ENCODE measurements at regions not wholly inside any gene's neighbourhood (a gene's known extent, or its start where the extent isn't known, plus 50 kb on each side); places are given as distances from the start of the nearest gene placed in this dataset.
A peak's percentile ranks its signal among the peaks of the same experiment; 100 is the strongest.

DNA sequence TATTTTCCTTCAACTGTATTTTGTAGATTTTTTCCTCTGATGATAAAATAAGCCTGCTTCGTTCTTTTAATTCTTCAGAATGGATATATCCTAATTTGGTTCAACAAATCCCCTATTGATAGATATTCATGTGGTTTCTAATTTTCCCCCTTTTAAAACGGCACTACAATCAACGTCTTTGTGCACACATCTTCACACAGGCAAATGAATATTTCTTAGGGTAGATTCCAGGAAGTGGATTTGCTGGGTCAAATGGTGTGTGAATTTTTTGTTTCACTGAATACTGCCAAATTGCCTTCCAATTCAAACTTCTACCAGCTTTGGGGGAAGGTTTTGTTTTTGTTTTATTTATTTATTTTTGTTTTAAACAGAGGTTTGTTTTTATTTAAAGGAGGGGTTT, 287.2 kb downstream of the FOXO1 start:
- no peak overlapping the region for H3K4me3 ChIP-seq (ENCODE audit: insufficient read depth, low read depth, low read length)
- no peak for DNase-seq
- H3K27me3 ChIP-seq (ENCODE audit: control insufficient read depth, insufficient read depth, low read length) = no peaks in the 10 kb centered on the region
- H3K36me3 ChIP-seq (replicated peaks; ENCODE audit: control insufficient read depth, insufficient read depth, low read length) = no peaks in the 10 kb centered on the region

DNA sequence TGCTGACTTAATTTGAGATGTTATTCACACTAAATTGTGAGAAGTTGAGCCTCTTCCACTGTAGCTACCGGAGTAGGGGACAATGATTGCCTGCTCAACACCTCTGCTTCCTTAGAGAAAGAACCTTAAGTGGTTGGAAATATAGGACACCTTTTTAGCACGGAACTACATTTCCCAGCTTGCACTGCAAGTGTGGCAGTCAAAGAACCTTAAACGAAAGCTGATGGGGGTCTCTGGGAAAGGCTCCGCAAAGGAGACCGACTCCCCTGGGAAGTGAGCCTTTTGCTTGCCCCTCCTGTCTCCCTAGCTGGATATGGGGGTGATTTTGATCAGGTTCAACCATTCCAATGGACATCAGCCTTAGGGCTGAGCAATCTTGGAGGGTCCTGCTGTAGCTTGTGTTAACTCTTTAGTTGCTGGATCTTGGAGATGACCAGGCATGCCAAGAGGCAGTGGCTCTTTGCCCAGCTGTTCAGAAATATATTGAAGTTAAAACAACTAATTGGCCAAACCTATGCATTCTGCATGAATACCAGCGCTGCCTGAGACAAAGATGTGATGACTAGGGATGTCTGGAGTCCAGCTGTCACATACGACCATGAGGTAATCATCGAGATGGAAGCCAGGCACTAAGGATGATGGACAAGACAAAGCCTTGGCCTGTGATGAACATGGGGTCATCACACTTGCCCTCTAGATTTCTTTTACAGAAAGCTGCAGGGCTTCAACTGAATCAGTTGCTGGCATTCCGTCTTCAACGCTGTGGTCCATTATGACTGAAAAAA, 286.5 kb downstream of the FOXO1 start:
- H3K4me3 ChIP-seq (ENCODE audit: insufficient read depth, low read depth, low read length) = no peak overlapping the region

DNA sequence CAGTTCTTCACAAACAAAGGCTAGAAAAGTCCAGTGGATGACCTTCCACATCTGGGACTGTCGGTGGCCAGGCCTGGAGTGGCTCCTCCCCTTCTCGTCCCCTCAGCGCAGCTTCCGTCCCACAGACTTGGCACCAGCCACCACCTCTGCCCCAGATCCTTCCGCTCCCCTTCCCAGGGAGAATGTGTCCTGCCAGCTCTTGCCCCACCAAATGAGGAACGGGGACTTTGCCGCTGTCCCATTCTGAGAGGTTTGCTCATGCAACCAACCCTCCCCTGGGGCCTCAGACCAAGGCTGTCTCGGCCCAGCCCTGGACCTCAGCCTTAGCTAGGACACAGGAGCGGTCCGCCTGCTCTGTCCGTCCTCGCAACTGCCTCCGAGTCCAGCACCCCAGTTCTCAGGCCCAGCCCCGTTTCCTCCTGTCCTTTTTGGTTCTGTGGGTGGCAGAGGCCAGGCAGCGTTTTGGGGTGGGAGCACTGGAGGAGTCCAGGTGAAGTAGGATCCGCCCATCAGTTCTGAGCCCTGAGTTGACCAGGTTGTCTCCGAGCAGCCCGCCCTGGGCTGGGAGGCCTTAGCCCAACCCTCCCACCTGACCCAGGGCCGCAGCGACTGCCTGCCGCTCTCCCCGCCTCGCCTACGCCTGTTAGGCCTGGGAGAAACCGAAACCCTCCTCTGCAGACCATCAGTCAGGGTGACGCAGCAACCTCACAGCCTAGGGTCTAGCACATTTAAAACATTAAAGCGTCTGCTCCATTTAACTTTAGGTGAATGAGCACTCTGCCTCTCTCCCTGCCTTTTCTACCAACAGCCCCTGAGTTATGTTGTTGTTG, 284.3 kb downstream of the FOXO1 start:
- peak; percentile 64 for DNase-seq
- no peaks in the 10 kb centered on the region for H3K27me3 ChIP-seq (ENCODE audit: control insufficient read depth, insufficient read depth, low read length)
- H3K36me3 ChIP-seq (replicated peaks; ENCODE audit: control insufficient read depth, insufficient read depth, low read length) = no peaks in the 10 kb centered on the region
- H3K4me3 ChIP-seq (ENCODE audit: insufficient read depth, low read depth, low read length) = no peak overlapping the region

More for the DNA sequence above, 286.5 kb downstream of the FOXO1 start:
- DNase-seq = peak; percentile 71
- Histone ChIP-seq H3K36me3 (replicated peaks; ENCODE audit: control insufficient read depth, insufficient read depth, low read length) (no peaks in the 10 kb centered on the region), H3K27me3 (ENCODE audit: control insufficient read depth, insufficient read depth, low read length) (no peaks in the 10 kb centered on the region)

DNA sequence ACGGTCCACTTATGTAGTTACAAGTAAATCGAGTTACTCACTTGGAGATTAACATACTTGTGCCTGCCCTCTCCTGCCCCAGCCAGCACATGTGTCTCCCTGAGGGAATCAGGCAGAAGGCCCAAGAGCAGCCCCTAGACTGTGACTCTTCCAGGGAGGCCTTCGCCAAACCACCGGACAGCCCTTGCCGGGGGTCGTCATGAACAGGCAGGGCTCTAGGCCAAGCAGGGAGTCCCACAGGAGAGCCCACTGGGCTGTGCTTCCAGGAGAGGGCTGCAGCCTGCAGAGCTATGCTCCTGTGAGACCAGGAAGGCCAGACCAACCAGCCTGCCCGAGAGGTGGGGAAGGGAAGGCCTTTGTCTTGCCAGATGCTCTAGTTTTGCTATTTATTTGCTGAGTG, 283.3 kb downstream of the FOXO1 start:
- Histone ChIP-seq H3K36me3 (replicated peaks; ENCODE audit: control insufficient read depth, insufficient read depth, low read length) (no peaks in the 10 kb centered on the region), H3K27me3 (ENCODE audit: control insufficient read depth, insufficient read depth, low read length) (no peaks in the 10 kb centered on the region), H3K4me3 (ENCODE audit: insufficient read depth, low read depth, low read length) (no peak overlapping the region)
- peak; percentile 44 for DNase-seq

DNA sequence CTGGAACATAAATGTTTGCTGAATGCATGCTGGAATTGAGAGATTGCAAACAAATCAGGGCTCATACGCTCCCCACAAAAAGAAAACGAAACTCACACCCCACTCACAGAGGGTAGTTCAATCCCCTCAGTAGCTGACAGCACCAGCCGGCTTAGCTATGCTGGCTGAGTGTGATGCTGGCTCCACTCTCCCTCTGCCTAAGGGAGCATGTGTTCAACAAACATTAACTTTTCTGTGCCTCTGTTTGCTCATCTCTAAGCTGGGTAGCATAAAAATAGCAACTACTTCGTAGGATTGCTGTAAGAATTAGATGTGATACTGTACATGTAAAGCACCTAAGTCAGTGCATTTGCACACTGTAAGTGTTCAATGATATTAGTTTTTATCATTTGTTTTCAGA, 282.6 kb downstream of the FOXO1 start:
- no peak overlapping the region for H3K4me3 ChIP-seq (ENCODE audit: insufficient read depth, low read depth, low read length)
- DNase-seq = no peak
- H3K27me3 ChIP-seq (ENCODE audit: control insufficient read depth, insufficient read depth, low read length) = no peaks in the 10 kb centered on the region
- H3K36me3 ChIP-seq (replicated peaks; ENCODE audit: control insufficient read depth, insufficient read depth, low read length) = no peaks in the 10 kb centered on the region

DNA sequence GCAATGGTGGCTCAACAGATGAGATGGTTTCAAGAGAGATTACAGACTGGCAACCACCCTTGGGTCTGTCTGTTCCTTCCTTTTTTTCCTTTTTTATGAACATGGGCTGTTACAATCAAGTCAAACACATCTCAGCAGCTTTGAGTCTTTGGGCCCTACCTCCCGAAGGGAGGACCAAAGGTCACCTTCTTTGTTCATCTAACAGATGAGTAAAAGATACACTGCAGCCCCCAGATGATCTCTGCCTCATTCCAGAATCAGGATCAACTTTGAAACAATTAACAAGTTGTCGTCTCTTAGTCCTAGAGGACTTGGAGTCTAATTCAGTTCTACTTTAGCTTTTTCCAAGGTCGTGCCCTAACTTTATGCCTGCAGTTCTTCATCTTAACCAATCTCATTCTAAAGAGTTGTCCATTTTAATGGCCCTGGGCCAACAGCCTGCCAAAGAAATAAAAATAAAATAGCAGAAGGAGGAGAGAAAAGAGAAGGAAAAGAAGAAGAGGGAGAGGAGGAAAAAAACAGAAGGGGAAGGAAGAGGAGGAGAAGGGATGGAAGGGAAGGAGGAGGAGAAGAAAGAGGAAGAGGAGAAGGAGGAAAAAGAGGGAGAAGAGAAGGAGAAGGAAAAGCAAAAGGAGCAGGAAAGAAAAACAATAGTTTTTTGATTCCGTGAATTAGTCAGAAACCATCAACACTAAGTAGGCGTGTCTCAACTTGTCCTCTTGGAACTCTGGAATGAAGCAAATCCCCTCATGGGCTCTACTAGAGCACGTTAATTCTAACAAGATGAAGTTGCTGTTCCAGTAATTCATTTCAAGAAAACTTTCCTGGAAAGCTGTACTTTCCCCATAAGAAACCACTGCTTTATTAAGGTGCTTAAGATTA, 281.2 kb downstream of the FOXO1 start:
- H3K36me3 ChIP-seq (replicated peaks; ENCODE audit: control insufficient read depth, insufficient read depth, low read length) = no peaks in the 10 kb centered on the region
- no peaks in the 10 kb centered on the region for H3K27me3 ChIP-seq (ENCODE audit: control insufficient read depth, insufficient read depth, low read length)
- H3K4me3 ChIP-seq (ENCODE audit: insufficient read depth, low read depth, low read length) = no peak overlapping the region
- DNase-seq = no peak

DNA sequence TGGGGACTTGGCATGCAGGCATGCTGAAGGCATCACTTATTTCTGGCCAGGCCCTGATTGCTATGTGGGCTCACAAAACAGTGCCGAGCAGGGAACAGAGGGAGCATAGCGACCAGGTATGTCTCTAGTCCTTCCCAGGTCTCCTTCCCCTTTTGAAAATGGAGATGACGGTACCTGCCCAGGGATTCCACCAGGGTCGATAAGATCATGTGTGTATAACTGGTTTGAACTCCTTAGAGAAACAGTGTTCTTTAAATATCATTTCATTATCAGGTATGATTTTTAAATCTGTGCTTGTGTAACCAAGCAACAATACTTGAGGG, 280.6 kb downstream of the FOXO1 start:
- no peaks in the 10 kb centered on the region for H3K36me3 ChIP-seq (replicated peaks; ENCODE audit: control insufficient read depth, insufficient read depth, low read length)
- no peak overlapping the region for H3K4me3 ChIP-seq (ENCODE audit: insufficient read depth, low read depth, low read length)
- DNase-seq = no peak
- no peaks in the 10 kb centered on the region for H3K27me3 ChIP-seq (ENCODE audit: control insufficient read depth, insufficient read depth, low read length)

DNA sequence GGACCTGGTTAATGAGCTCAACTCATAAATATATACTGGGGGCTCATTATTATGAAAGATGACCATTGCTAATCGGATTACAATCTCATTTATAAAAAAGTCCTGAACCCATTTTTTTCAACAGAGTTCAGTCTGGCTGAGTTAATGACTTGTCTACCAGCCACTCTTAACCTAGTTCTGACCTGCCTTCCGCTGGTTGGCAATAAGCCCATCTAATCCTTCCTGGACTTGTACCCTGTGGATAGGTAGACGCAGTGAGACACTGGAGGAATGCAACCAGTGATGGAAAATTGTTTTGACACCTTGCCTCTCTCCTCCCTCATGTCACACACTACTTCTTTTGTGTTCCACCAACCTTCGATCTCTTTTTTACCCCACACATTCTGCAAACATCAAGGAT, 279.9 kb downstream of the FOXO1 start:
- DNase-seq = no peak
- H3K4me3 ChIP-seq (ENCODE audit: insufficient read depth, low read depth, low read length) = no peak overlapping the region
- H3K36me3 ChIP-seq (replicated peaks; ENCODE audit: control insufficient read depth, insufficient read depth, low read length) = no peaks in the 10 kb centered on the region
- H3K27me3 ChIP-seq (ENCODE audit: control insufficient read depth, insufficient read depth, low read length) = no peaks in the 10 kb centered on the region

DNA sequence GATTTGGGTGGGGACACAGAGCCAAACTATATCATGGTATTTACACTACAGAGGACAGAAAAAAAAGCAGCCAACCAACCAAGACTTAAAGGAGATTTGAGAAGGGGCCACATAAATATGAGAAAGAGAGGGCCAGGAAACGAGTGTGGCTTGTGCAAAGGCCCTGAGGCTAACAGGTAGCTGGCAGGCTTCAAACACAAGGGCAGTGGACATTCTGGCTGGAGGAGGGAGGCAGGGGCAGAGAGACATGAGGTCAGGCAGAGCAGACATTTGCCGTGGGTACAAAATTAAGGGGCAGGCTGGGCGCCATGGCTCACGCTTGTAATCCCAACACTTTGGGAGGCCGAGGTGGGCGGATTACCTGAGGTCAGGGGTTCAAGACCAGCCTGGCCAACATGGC, 278.7 kb downstream of the FOXO1 start:
- no peak for DNase-seq
- Histone ChIP-seq H3K27me3 (ENCODE audit: control insufficient read depth, insufficient read depth, low read length) (no peaks in the 10 kb centered on the region), H3K36me3 (replicated peaks; ENCODE audit: control insufficient read depth, insufficient read depth, low read length) (no peaks in the 10 kb centered on the region), H3K4me3 (ENCODE audit: insufficient read depth, low read depth, low read length) (no peak overlapping the region)

DNA sequence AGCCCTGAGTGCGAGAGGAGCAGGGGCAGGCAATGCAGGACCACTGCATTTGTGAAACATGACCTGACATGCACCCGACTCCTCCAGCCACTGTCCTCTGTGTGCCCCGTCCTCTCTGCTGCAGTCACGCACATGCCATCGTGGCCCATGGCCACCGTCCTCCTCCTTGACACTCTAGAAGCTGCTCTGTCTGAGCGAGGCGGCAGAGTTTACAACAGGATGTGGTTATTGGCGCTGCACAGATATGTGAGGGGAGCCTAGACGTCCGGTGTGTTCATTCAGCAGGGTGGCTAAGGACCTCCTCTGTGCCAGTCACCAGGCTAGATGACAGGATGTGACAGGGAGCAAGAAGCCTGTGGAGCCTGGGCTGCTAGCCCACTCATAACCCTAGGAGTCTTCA, 277.8 kb downstream of the FOXO1 start:
- DNase-seq = no peak
- no peak overlapping the region for H3K4me3 ChIP-seq (ENCODE audit: insufficient read depth, low read depth, low read length)
- H3K27me3 ChIP-seq (ENCODE audit: control insufficient read depth, insufficient read depth, low read length) = no peaks in the 10 kb centered on the region
- H3K36me3 ChIP-seq (replicated peaks; ENCODE audit: control insufficient read depth, insufficient read depth, low read length) = no peaks in the 10 kb centered on the region

DNA sequence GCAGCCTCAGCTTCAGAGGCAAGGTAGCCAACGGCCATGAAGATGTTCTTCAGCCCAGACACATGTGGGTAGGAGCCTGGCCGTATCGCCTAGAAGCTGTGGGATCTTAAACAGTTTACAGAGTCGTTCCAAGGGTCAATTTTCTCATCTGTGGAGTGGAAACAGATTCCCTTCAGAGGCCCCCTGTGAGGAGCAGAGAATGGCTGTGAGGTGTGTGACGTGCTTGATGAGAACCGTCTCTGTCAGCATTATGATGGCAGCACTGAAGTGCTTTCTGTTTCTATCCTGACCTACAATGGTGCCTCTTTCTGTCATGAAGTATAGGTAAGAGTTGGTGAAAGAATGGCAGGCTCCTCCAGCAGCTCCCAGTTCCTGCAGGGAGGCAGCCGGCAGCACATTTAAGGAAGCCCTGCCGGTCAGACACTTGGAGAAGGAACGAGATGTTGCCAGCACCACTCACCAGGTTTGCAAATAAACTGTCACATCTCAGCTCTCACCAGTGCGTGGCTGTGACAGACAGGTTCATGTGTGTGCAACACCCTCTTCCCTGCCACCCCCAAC, 277.3 kb downstream of the FOXO1 start:
- H3K4me3 ChIP-seq (ENCODE audit: insufficient read depth, low read depth, low read length) = no peak overlapping the region
- DNase-seq = no peak
- no peaks in the 10 kb centered on the region for H3K36me3 ChIP-seq (replicated peaks; ENCODE audit: control insufficient read depth, insufficient read depth, low read length)
- no peaks in the 10 kb centered on the region for H3K27me3 ChIP-seq (ENCODE audit: control insufficient read depth, insufficient read depth, low read length)

DNA sequence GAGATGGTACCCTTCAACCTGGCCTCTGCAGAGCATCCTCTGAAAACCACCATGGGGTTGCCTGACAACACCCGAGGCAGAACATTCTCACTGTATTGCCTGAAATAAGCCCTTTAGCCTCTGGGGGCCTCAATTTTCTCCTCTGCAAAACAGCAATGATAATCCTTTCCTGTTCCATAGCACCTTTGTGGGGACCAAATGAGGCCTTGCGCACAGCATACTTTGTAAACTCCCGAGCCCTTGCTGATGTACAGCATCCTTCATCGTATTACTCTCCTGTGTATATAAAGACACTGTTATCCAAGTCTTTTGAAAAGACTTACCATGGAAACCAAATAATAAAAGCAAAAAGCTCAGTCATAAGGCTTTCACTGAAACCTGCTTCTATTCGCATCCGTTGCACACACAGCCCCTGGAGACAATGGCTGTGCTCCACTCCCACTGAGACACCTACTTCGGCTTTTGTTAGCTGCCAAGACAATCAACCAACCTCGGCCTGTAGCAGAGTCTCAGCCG, 276.0 kb downstream of the FOXO1 start:
- Histone ChIP-seq H3K4me3 (ENCODE audit: insufficient read depth, low read depth, low read length) (no peak overlapping the region), H3K36me3 (replicated peaks; ENCODE audit: control insufficient read depth, insufficient read depth, low read length) (no peaks in the 10 kb centered on the region), H3K27me3 (ENCODE audit: control insufficient read depth, insufficient read depth, low read length) (no peaks in the 10 kb centered on the region)
- no peak for DNase-seq

DNA sequence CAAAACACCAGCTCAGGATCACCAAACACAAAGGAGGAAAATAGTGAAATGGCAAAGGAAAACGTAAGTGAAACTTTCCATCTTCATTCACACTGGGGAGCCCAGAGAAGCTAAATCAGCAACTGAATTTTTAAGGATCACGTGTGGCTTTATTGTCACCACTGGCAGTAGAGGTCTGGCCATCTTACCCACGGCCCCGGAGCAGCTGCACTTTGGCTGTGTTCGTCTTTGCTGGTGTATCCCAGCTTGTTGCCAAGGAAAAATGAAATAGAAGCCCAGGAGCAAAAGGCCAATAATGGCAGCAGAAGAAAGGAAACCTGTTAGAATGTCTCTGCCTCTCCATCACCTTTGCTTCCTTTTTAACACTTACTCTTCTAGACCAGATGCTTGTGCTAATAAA, 274.7 kb downstream of the FOXO1 start:
- H3K4me3 ChIP-seq (ENCODE audit: insufficient read depth, low read depth, low read length) = no peak overlapping the region
- DNase-seq = no peak
- H3K27me3 ChIP-seq (ENCODE audit: control insufficient read depth, insufficient read depth, low read length) = no peaks in the 10 kb centered on the region
- no peaks in the 10 kb centered on the region for H3K36me3 ChIP-seq (replicated peaks; ENCODE audit: control insufficient read depth, insufficient read depth, low read length)

DNA sequence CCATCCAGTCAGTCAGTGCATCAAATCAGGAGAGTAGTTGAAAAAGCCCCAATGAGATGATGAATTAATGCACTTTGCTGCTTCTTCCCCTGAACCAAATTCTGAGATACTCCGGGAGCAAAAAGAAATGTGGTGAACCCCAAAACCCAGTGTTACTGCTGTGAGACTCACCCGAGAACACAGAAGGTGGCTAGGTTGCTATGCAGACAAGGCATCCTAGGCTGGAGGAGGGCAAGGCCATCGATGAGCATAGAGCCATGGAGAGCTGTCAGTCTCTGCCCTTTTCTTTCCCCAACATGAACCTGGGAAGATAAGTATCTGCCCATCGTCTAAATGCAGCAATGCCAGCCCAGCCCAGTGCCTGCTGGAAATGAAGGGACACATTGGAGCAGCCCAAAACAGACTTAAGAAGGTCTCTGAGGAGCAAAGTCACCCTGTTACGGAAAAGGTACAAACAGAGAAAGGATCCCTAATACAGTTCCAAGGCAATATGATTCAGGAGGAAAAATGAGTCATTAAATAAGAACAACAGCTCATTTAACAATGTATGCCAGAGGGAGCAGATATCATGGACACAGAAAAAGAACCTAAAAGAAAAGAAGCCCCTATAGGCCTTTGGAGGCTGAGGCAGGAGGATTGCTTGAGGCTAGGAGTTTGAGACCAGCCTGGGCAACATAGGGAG, 272.0 kb downstream of the FOXO1 start:
- Histone ChIP-seq H3K4me3 (ENCODE audit: insufficient read depth, low read depth, low read length) (no peak overlapping the region), H3K27me3 (ENCODE audit: control insufficient read depth, insufficient read depth, low read length) (no peaks in the 10 kb centered on the region), H3K36me3 (replicated peaks; ENCODE audit: control insufficient read depth, insufficient read depth, low read length) (no peaks in the 10 kb centered on the region)
- DNase-seq = no peak
